Breast epithelium (tissue), 4 donors: ENCODE measurements at regions not wholly inside any gene's neighbourhood (a gene's known extent, or its start where the extent isn't known, plus 50 kb on each side); places are given as distances from the start of the nearest gene placed in this dataset.

Source experiments
- DNase-seq, 2 donors: peaks; one replicate each; pipeline ENCODE4 v3.0.0-alpha.2; 2019; ENCODE audit warnings: low spot score in 2 of 2
- H3K27ac ChIP-seq, 2 donors: fragments of 200-600 bp; sonication (generic) in 1 of 2; one replicate each; pipeline ENCODE4 v1.5.1; 2016 to 2019; ENCODE audit warnings: mild to moderate bottlenecking in 1 of 2
- H3K27me3 ChIP-seq, 2 donors: fragments of 200-600 bp; sonication (generic) in 1 of 2; one replicate each; pipeline versions ENCODE4 v1.5.1 to v1.6.0; 2017 to 2019; ENCODE audit warnings: control low read depth in 1 of 2, mild to moderate bottlenecking in 1 of 2
- H3K36me3 ChIP-seq: fragments of 200-600 bp; one replicate; pipeline ENCODE4 v1.5.1; 2019
- H3K4me1 ChIP-seq, 2 donors: fragments of 200-600 bp; sonication (generic); one replicate each; pipeline ENCODE4 v1.5.1; 2016 to 2019; ENCODE audit warnings: control low read depth in 1 of 2
- H3K4me3 ChIP-seq, 3 donors: fragments of 200-600 bp; sonication (generic); 1 replicate in 2 of 3; 2 replicates in 1 of 3; pipeline ENCODE4 v1.5.1; 2016 to 2019; ENCODE audit warnings: mild to moderate bottlenecking in 3 of 3, moderate library complexity in 2 of 3
- H3K9me3 ChIP-seq, 2 donors: fragments of 200-600 bp; sonication (generic) in 1 of 2; one replicate each; pipeline ENCODE4 v1.5.1; 2016 to 2019; ENCODE audit warnings: control low read depth in 1 of 2
- POLR2A ChIP-seq: fragments of 450-650 bp; IDR thresholded peaks from one replicate; pipeline ENCODE4 v1.6.1; 2016; ENCODE audit warnings: antibody characterized with exemption, mild to moderate bottlenecking, moderate library complexity
- POLR2AphosphoS5 ChIP-seq, 3 donors: sonication (generic); formaldehyde crosslinking; IDR thresholded peaks; one replicate each; pipeline ENCODE4 v1.6.1; 2017; ENCODE audit warnings: antibody characterized with exemption in 3 of 3
- intact Hi-C: fragments of 100-400 bp; cut with DNase I; formaldehyde crosslinking; loops from one replicate; pipeline ENCODE4 v1.15.1; 2023; ENCODE audit warnings: low total_unique reads
- TF ChIP-seq, protein P1 (sequence below), 3 donors: fragments of 450-650 bp; IDR thresholded peaks; one replicate each; pipeline ENCODE4 v1.5.1; 2016 to 2017; ENCODE audit warnings: antibody characterized with exemption in 3 of 3, mild to moderate bottlenecking in 3 of 3, moderate library complexity in 3 of 3

- TF ChIP-seq, protein P1, sequence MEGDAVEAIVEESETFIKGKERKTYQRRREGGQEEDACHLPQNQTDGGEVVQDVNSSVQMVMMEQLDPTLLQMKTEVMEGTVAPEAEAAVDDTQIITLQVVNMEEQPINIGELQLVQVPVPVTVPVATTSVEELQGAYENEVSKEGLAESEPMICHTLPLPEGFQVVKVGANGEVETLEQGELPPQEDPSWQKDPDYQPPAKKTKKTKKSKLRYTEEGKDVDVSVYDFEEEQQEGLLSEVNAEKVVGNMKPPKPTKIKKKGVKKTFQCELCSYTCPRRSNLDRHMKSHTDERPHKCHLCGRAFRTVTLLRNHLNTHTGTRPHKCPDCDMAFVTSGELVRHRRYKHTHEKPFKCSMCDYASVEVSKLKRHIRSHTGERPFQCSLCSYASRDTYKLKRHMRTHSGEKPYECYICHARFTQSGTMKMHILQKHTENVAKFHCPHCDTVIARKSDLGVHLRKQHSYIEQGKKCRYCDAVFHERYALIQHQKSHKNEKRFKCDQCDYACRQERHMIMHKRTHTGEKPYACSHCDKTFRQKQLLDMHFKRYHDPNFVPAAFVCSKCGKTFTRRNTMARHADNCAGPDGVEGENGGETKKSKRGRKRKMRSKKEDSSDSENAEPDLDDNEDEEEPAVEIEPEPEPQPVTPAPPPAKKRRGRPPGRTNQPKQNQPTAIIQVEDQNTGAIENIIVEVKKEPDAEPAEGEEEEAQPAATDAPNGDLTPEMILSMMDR (IDR thresholded peaks at IDR 0.05) = no peak
- TF ChIP-seq POLR2A (no peak), POLR2AphosphoS5 (IDR thresholded peaks at IDR 0.05) (no peak)
- no peaks in the 10 kb centered on the region for H3K36me3 ChIP-seq
- peaks cover 0 to 6% of the 10 kb centered on the region in 2 donors for H3K27me3 ChIP-seq
- intact Hi-C loops = no loop called here
- no peaks in the 10 kb centered on the region for H3K9me3 ChIP-seq
- no peak for DNase-seq
- H3K4me3 ChIP-seq = no peak overlapping the region
- H3K4me1 ChIP-seq = no peaks in the 10 kb centered on the region
- H3K27ac ChIP-seq = no peak overlapping the region
These were observed 550.9 kb upstream of the LCORL start for GRCh38 chr4:18572481-18572880.

GRCh38 chr4:18571301-18571761 lies 549.8 kb upstream of the LCORL start:
- Histone ChIP-seq H3K4me3 (no peak overlapping the region), H3K27me3 (peaks cover 0 to 6% of the 10 kb centered on the region in 2 donors), H3K27ac (no peak overlapping the region), H3K9me3 (no peaks in the 10 kb centered on the region), H3K36me3 (no peaks in the 10 kb centered on the region), H3K4me1 (no peaks in the 10 kb centered on the region)
- TF ChIP-seq, protein P1 (IDR thresholded peaks at IDR 0.05) = no peak
- TF ChIP-seq POLR2AphosphoS5 (IDR thresholded peaks at IDR 0.05) (no peak), POLR2A (no peak)
- DNase-seq = no peak
- intact Hi-C loops = no loop called here

DNA sequence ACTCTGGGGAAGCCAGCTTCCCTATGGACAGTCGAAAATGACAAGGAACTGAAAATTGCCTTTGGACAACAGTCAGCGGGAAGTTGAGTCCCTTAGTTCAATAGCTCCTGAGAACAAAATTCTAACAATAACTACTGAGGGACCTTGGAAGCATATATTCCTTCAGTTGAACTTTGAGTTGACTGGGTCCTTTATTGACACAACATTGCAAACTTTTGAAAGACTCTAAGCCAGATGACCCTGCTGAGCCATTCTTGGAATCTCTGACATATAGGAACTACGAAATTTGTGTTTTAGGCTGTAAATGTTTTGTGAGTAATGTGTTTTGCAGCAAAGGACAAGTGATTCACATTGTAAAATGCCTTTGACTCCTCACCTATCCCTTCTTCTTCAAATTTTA lies 548.8 kb upstream of the LCORL start:
- peaks cover 0 to 6% of the 10 kb centered on the region in 2 donors for H3K27me3 ChIP-seq

DNA sequence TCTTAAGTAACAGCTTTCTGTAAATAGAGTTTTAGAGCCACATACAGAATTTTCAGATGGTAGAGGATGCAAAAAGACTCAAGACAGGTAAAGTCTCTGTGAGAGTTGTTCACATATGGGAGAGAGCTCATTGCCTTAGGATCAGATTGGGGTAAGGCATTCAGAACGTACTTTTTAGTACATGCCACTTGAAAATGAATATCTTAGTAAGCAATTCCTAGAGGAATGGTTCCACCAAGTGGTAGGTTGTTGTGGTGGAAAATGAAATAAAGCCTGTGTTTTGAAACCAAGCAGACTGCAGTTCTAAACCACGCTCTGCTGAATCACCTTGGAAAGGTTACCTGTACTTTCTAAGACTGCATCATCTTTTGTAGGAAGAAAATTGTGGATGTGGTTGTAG lies 547.0 kb upstream of the LCORL start:
- intact Hi-C loops = no loop called here
- no peaks in the 10 kb centered on the region for H3K4me1 ChIP-seq
- H3K27ac ChIP-seq = no peak overlapping the region
- TF ChIP-seq POLR2A = no peak
- TF ChIP-seq POLR2AphosphoS5 (IDR thresholded peaks at IDR 0.05) = no peak
- TF ChIP-seq, protein P1 (IDR thresholded peaks at IDR 0.05) = no peak
- H3K9me3 ChIP-seq = peaks cover 0 to 5% of the 10 kb centered on the region in 2 donors
- peaks cover 0 to 6% of the 10 kb centered on the region in 2 donors for H3K27me3 ChIP-seq
- no peak for DNase-seq
- no peaks in the 10 kb centered on the region for H3K36me3 ChIP-seq
- H3K4me3 ChIP-seq = no peak overlapping the region

More for the DNA sequence above, 548.8 kb upstream of the LCORL start:
- Histone ChIP-seq H3K36me3 (no peaks in the 10 kb centered on the region), H3K27ac (no peak overlapping the region), H3K4me1 (no peaks in the 10 kb centered on the region), H3K9me3 (no peaks in the 10 kb centered on the region), H3K4me3 (no peak overlapping the region)
- DNase-seq = no peak
- no peak for TF ChIP-seq POLR2A
- TF ChIP-seq POLR2AphosphoS5 (IDR thresholded peaks at IDR 0.05) = no peak
- TF ChIP-seq, protein P1 (IDR thresholded peaks at IDR 0.05) = no peak
- intact Hi-C loops = no loop called here

- H3K9me3 ChIP-seq = peaks cover 0 to 8% of the 10 kb centered on the region in 2 donors
- no peak for TF ChIP-seq POLR2AphosphoS5 (IDR thresholded peaks at IDR 0.05)
- TF ChIP-seq POLR2A = no peak
- TF ChIP-seq, protein P1 (IDR thresholded peaks at IDR 0.05) = no peak
- no peaks in the 10 kb centered on the region for H3K36me3 ChIP-seq
- intact Hi-C loops = no loop called here
- no peaks in the 10 kb centered on the region for H3K4me1 ChIP-seq
- H3K27me3 ChIP-seq = peaks cover 0 to 6% of the 10 kb centered on the region in 2 donors
- no peak overlapping the region for H3K27ac ChIP-seq
- no peak overlapping the region for H3K4me3 ChIP-seq
- DNase-seq = no peak
These were observed 545.6 kb upstream of the LCORL start for GRCh38 chr4:18566970-18567799.
